Liver (tissue), 8 donors: ENCODE measurements at regions not wholly inside any gene's neighbourhood (a gene's known extent, or its start where the extent isn't known, plus 50 kb on each side); places are given as distances from the start of the nearest gene placed in this dataset.

Experiments
- DNase-seq: peaks from one replicate; pipeline ENCODE4 v3.0.0-alpha.2; 2017; ENCODE audit warnings: low spot score
- H3K27ac ChIP-seq, 2 donors: one replicate each; pipeline ENCODE4 v1.7.0; 2013; ENCODE audit warnings: inconsistent platforms in 2 of 2, low read length in 2 of 2, control low read depth in 1 of 2, low read depth in 1 of 2, mild to moderate bottlenecking in 1 of 2
- H3K27me3 ChIP-seq, 4 donors: one replicate each; pipeline versions ENCODE4 v1.6.1 to v1.7.0; 2013; ENCODE audit warnings: low read length in 3 of 4, inconsistent platforms in 1 of 4, mild to moderate bottlenecking in 1 of 4, moderate library complexity in 1 of 4; ENCODE audit not compliant: control insufficient read depth in 4 of 4, insufficient read depth in 4 of 4
- H3K36me3 ChIP-seq, 4 donors: one replicate each; pipeline versions ENCODE4 v1.6.1 to v1.7.0; 2013; ENCODE audit warnings: low read length in 3 of 4, mild to moderate bottlenecking in 3 of 4, low read depth in 1 of 4, moderate library complexity in 1 of 4; ENCODE audit not compliant: control insufficient read depth in 4 of 4, insufficient read depth in 3 of 4
- H3K4me1 ChIP-seq, 4 donors: one replicate each; pipeline versions ENCODE4 v1.6.1 to v1.7.0; 2013; ENCODE audit warnings: low read length in 3 of 4, mild to moderate bottlenecking in 3 of 4, moderate library complexity in 1 of 4; ENCODE audit not compliant: control insufficient read depth in 4 of 4, insufficient read depth in 4 of 4
- H3K4me3 ChIP-seq, 3 donors: one replicate each; pipeline versions ENCODE4 v1.6.1 to v1.7.0; 2013; ENCODE audit warnings: low read length in 3 of 3, control low read depth in 1 of 3, low read depth in 1 of 3, mild to moderate bottlenecking in 1 of 3
- H3K9ac ChIP-seq, 2 donors: one replicate each; pipeline ENCODE4 v1.7.0; 2013; ENCODE audit warnings: low read length in 2 of 2, mild to moderate bottlenecking in 2 of 2, moderate library complexity in 2 of 2, control low read depth in 1 of 2, low read depth in 1 of 2
- H3K9me3 ChIP-seq, 4 donors: one replicate each; pipeline versions ENCODE4 v1.6.1 to v1.7.0; 2013; ENCODE audit warnings: low read length in 3 of 4; ENCODE audit not compliant: control insufficient read depth in 4 of 4
- ATF3 ChIP-seq: IDR thresholded peaks from 2 replicates; pipeline ENCODE4 v1.6.1; 2016; ENCODE audit warnings: antibody characterized with exemption
- FOXA1 ChIP-seq: IDR thresholded peaks from 2 replicates; pipeline ENCODE4 v1.6.1; 2016; ENCODE audit warnings: antibody characterized with exemption
- FOXA2 ChIP-seq: IDR thresholded peaks from 2 replicates; pipeline ENCODE4 v1.6.1; 2016; ENCODE audit warnings: antibody characterized with exemption
- HNF4G ChIP-seq: IDR thresholded peaks from 2 replicates; pipeline ENCODE4 v1.6.1; 2016; ENCODE audit warnings: antibody characterized with exemption
- JUND ChIP-seq, 2 donors: IDR thresholded peaks; 2 replicates each; pipeline ENCODE4 v1.6.1; 2016; ENCODE audit warnings: antibody characterized with exemption in 2 of 2
- MAX ChIP-seq: IDR thresholded peaks from 2 replicates; pipeline ENCODE4 v1.6.1; 2016; ENCODE audit warnings: antibody characterized with exemption
- NR2F2 ChIP-seq: IDR thresholded peaks from 2 replicates; pipeline ENCODE4 v1.6.1; 2016; ENCODE audit warnings: antibody characterized with exemption
- RAD21 ChIP-seq, 2 donors: IDR thresholded peaks; 2 replicates each; pipeline ENCODE4 v1.6.1; 2016; ENCODE audit warnings: antibody characterized with exemption in 2 of 2, mild to moderate bottlenecking in 2 of 2
- REST ChIP-seq: IDR thresholded peaks from 2 replicates; pipeline ENCODE4 v1.6.1; 2016; ENCODE audit warnings: antibody characterized with exemption, mild to moderate bottlenecking
- RXRA ChIP-seq, 2 donors: IDR thresholded peaks; 2 replicates each; pipeline ENCODE4 v1.6.1; 2017 to 2018; ENCODE audit warnings: antibody characterized with exemption in 2 of 2, mild to moderate bottlenecking in 1 of 2
- YY1 ChIP-seq: IDR thresholded peaks from 2 replicates; pipeline ENCODE4 v1.6.1; 2016; ENCODE audit warnings: antibody characterized with exemption, mild to moderate bottlenecking
- WGBS: extraction: QIAGEN DNeasy Blood & Tissue Kit; methylation state at CpG from one replicate; pipeline ENCODE4 v1.1.7; 2013; 5-methylcytosine and 5-hydroxymethylcytosine counted together
- TF ChIP-seq, protein P1 (sequence below): IDR thresholded peaks from 2 replicates; pipeline ENCODE4 v1.6.1; 2016; ENCODE audit warnings: antibody characterized with exemption
- TF ChIP-seq, protein P2 (sequence below): fragments of 150-350 bp; IDR thresholded peaks from 2 replicates; pipeline ENCODE4 v1.5.1; 2017; ENCODE audit warnings: improper control_type of control experiment, low read depth, low read length; ENCODE audit not compliant: missing input control
- donor health status: healthy.
- donor health status: healthy.
- donor health status: healthy.
- donor health status: healthy.
- donor health status: healthy.

GRCh38 chr20:34165018-34165619 lies 53.1 kb upstream of the EIF2S2 start:
- Histone ChIP-seq H3K36me3 (no peaks in the 10 kb centered on the region), H3K27me3 (no peaks in the 10 kb centered on the region), H3K9me3 (no peaks in the 10 kb centered on the region), H3K4me1 (no peaks in the 10 kb centered on the region), H3K27ac (no peak overlapping the region), H3K4me3 (no peak overlapping the region), H3K9ac (no peak overlapping the region)
- 47% methylated on average over 2 of the region's 2 CpGs for WGBS
- TF ChIP-seq RXRA (IDR thresholded peaks at IDR 0.05) (no peak), JUND (IDR thresholded peaks at IDR 0.05) (no peak), MAX (no peak), YY1 (no peak), NR2F2 (no peak), HNF4G (no peak), ATF3 (no peak), FOXA1 (no peak)
- TF ChIP-seq, protein P1, sequence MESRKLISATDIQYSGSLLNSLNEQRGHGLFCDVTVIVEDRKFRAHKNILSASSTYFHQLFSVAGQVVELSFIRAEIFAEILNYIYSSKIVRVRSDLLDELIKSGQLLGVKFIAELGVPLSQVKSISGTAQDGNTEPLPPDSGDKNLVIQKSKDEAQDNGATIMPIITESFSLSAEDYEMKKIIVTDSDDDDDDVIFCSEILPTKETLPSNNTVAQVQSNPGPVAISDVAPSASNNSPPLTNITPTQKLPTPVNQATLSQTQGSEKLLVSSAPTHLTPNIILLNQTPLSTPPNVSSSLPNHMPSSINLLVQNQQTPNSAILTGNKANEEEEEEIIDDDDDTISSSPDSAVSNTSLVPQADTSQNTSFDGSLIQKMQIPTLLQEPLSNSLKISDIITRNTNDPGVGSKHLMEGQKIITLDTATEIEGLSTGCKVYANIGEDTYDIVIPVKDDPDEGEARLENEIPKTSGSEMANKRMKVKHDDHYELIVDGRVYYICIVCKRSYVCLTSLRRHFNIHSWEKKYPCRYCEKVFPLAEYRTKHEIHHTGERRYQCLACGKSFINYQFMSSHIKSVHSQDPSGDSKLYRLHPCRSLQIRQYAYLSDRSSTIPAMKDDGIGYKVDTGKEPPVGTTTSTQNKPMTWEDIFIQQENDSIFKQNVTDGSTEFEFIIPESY, result no peak
- no peak for DNase-seq

DNA sequence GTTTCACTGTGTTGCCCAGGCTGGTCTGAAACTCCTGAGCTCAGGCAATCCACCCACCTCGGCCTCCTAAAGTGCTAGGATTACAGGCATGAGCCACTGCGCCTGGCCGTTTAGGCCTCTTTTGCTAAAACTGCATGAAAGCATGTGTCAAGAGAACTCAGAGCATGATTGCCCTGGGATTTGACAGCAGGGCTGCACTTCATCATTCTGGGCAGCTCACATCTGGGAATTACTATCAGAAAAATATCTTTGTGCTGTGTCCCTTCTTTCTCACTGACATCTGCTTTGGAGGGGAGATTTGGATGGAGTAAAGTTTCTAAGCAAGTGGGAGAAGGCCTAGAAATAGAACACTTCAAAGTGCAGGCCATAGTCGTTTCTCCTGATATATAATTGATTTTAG lies 59.6 kb upstream of the EIF2S2 start:
- Histone ChIP-seq H3K36me3 (no peaks in the 10 kb centered on the region), H3K4me3 (no peak overlapping the region), H3K4me1 (no peaks in the 10 kb centered on the region), H3K27ac (no peak overlapping the region), H3K9ac (no peak overlapping the region), H3K9me3 (no peaks in the 10 kb centered on the region), H3K27me3 (no peaks in the 10 kb centered on the region)
- TF ChIP-seq JUND (IDR thresholded peaks at IDR 0.05), result no peak
- 85% methylated on average over 4 of the region's 4 CpGs for WGBS
- no peak for DNase-seq

DNA sequence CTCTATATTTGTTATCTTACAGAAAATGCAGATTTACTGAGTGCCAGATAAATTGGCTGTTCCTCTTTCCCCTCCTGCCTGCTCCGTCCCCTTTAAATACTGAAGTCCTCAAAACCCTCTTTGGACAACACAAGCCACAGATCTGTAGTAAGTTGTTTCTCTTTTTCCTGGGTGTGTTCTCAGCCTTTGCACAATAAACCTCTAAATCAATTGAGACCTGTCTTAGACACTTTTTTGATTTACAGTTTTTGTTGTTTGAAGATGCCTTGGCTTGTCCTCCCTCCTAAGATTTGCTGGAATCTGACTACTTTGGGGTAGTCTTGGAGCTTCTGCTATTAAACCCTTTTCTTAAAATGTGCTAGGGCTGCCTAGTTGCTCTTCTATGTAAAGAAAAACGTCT lies 60.9 kb upstream of the EIF2S2 start:
- TF ChIP-seq JUND (IDR thresholded peaks at IDR 0.05) (no peak), FOXA1 (no peak), YY1 (no peak), NR2F2 (no peak), FOXA2 (no peak), ATF3 (no peak), RAD21 (IDR thresholded peaks at IDR 0.05) (no peak), MAX (no peak), REST (no peak)
- TF ChIP-seq, protein P2, sequence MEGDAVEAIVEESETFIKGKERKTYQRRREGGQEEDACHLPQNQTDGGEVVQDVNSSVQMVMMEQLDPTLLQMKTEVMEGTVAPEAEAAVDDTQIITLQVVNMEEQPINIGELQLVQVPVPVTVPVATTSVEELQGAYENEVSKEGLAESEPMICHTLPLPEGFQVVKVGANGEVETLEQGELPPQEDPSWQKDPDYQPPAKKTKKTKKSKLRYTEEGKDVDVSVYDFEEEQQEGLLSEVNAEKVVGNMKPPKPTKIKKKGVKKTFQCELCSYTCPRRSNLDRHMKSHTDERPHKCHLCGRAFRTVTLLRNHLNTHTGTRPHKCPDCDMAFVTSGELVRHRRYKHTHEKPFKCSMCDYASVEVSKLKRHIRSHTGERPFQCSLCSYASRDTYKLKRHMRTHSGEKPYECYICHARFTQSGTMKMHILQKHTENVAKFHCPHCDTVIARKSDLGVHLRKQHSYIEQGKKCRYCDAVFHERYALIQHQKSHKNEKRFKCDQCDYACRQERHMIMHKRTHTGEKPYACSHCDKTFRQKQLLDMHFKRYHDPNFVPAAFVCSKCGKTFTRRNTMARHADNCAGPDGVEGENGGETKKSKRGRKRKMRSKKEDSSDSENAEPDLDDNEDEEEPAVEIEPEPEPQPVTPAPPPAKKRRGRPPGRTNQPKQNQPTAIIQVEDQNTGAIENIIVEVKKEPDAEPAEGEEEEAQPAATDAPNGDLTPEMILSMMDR, result no peak
- TF ChIP-seq, protein P1, result no peak
- no peak for DNase-seq
- no peaks in the 10 kb centered on the region for H3K36me3 ChIP-seq
- WGBS, result 75% methylated on average over 2 of the region's 2 CpGs
- H3K4me1 ChIP-seq, result no peaks in the 10 kb centered on the region
- no peak overlapping the region for H3K4me3 ChIP-seq
- H3K9me3 ChIP-seq, result no peaks in the 10 kb centered on the region
- no peaks in the 10 kb centered on the region for H3K27me3 ChIP-seq
- no peak overlapping the region for H3K27ac ChIP-seq
- no peak overlapping the region for H3K9ac ChIP-seq
